ENCODE measurements at regions not wholly inside any gene's neighbourhood (a gene's known extent, or its start where the extent isn't known, plus 50 kb on each side); places are given as distances from the start of the nearest gene placed in this dataset.

DNA sequence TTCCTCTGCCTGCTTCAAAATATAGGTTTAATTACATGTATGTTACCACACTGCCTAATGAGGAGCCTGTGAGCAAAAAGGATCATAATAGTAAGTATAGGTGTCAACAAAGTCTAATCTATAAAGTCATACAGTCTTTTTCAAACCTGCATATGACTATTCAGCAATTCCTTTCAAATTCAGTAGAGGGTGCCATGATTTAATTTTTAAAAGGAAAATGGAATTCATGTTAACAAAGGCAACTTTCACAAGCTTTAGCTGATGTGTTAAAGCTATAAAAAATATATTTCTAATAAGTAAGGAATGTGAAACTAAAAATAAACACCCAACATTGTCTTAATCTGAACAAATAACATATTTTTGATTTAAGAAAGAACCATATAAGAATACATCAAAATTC, 52.1 kb downstream of the MPP7 start:
- H3K27ac ChIP-seq, result no peak overlapping the region
- DNase-seq (ENCODE audit: low read depth, low spot score), result no peak

DNA sequence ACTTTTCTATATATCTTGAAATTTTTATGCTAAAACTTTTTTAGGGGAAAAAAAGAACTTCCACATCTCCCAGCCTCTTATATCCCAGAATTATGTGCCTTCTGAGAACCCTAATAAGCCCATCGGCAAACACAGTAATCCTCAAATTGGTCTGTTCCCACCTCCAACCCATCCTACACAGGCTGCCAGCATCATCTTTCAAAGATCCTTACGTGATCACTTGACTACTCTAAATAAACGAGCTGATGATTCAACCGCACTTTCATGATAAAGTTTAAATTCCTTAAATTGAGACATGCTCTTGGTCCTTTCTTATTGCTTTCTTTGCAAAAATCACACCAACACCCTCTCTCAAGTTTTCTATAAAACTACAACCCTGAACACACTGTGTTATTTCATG, 52.5 kb downstream of the MPP7 start:
- no peak overlapping the region for H3K27ac ChIP-seq
- DNase-seq (ENCODE audit: low read depth, low spot score), result no peak

DNA sequence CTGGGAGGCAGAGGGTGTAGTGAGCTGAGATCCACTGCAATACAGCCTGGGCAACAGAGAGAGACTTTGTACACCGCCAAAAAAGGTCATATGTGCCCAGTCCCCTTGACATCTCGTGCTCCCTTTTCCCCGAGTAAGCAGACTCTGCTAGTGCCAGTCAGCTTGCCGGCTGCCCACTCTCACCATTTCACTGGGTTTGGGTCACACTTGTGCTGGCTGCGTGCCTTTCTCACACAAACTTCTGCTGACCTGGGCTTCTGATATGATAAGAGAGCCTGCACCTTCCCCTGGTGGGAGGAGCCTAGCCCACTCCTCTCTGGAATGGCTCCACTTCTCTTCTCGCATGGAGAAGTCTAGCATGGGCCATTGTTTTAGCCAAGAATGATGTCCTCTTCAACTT, 53.4 kb downstream of the MPP7 start:
- no peak for DNase-seq (ENCODE audit: low read depth, low spot score)
- no peak overlapping the region for H3K27ac ChIP-seq

DNA sequence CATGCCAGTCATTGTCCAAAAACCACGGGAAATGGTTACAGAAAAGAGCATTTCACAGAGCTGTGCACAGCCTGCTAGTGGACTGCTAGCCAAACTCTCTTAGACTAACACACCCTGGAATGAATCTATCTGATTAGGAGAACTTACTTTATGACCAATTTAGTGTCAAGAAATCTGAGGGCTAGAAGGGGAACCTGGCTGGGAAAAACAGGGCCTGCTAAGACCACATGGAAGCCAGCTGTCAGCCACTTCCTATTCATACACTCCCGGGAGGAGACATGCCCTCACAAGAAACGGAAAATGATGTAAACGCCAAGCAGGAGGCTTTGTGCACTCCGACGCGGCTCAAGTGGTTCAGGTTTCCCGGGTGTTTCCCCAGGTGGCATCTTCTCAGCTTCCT, 54.8 kb downstream of the MPP7 start:
- H3K27ac ChIP-seq, result peak overlapping the region; percentile 68
- DNase-seq (ENCODE audit: low read depth, low spot score), result peak; percentile 51

DNA sequence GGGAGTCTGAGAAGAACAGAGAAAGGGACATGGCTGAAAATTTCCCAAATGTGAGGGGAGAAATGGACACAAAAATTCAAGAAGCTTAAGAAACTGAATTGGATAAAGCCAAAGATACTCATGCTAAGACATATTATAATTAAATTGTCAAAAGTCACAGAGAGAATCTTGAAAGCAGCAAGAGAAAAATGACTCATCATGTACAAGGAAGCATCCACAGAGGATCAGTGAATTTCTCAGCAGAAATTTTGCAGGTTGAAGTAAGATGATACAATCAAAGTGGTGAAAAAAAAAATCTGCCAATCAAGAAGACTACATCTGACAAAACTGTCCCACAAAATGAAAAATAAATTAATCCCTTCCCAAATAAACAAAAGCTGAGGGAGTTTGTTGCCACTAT, 56.8 kb downstream of the MPP7 start:
- H3K27ac ChIP-seq, result no peak overlapping the region
- no peak for DNase-seq (ENCODE audit: low read depth, low spot score)

DNA sequence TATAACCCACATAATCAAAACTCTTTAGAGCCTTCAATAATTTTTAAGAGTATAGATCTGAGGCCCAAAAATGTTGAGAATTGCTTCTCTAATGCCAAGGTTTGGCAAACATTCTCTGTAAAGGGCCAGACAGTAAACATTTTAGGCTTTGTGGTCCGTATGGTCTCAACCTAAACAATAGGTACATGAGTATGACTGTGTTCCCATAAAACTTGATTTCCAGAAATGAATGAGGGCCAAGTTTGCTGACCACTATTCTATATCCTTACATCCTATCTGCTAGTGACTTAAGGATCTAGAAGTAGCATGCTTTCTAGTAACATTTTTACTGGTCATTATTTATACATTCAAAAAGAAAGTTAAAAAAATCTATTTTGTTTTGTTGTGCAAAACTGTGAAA, 58.9 kb downstream of the MPP7 start:
- no peak overlapping the region for H3K27ac ChIP-seq
- no peak for DNase-seq (ENCODE audit: low read depth, low spot score)

DNA sequence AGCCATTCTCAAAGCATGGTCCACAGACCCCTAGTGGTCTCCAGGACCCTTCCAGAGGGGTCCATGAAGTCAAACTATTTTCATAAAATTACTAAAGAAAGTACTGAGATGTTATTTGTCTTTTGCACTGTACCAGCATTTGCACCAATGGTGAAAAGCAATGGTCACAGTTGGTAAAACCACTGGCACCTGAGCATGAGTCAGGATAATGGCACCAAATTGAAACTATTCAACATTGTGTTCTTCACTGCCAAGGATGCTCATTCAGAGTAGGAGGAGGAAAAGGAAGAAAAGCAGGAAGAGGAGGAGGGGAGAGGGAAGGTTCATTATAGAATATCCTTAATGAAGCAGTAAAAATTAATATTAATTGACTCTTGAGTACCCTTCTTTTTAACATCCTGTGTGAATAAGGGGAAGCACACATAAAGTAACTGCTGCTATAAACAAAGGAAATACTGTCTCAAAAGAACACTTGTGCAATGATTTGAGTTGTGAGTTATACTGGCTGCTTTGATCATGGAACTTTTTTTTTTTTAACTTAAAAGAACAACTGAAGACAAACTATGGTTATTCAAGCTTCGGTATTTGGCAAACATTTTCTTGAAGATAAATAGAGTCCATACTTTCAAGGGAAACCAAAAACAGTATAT, 60.2 kb downstream of the MPP7 start:
- no peak overlapping the region for H3K27ac ChIP-seq
- DNase-seq (ENCODE audit: low read depth, low spot score), result no peak

DNA sequence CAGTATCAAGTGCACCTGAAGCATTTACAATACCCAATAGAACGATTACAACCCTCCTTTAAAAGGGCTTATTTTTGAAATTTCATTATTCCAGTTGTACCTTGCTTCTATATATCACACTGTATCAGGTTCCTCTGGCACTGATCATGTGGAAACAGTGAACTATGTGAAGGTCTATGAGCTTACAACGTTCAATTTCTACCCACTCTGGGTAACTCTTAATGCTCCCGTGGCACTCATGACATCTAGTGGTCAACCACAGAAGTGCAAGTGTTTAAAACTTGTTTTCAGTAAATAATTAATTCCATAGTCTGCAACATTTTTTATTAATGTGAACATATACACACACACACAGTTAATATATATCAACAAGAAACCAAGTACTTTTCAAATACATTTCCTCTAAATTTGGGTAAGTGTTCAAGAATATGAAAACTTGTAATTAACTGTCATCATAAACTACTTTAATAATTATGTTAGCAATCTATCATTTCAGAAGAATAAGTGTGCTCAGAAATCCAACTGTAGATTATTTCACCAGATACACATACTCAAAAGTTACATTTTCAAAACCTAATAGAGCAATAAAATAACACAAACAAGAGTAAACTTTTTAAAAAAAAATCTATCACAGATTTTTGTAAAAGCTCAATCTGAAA, 61.0 kb downstream of the MPP7 start:
- no peak overlapping the region for H3K27ac ChIP-seq
- no peak for DNase-seq (ENCODE audit: low read depth, low spot score)

DNA sequence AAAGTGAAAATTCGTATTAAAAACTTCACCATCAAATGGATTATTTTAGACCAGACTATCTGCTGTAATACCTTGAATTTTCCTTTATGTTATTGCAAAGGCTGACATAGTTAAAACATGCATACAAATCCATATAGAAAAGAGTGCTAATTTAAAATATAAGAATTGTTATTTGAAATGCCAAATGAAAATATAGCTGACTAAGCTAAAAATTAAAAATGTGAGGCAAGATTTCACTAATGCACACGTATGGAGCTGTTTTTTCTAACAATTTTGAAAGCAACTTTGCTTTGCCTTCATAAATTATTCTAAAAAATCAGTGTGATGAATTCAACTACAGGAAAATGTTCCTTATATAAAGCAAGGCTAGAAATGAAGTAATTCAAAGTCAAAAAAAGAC, 62.5 kb downstream of the MPP7 start:
- no peak overlapping the region for H3K27ac ChIP-seq
- DNase-seq (ENCODE audit: low read depth, low spot score), result no peak

DNA sequence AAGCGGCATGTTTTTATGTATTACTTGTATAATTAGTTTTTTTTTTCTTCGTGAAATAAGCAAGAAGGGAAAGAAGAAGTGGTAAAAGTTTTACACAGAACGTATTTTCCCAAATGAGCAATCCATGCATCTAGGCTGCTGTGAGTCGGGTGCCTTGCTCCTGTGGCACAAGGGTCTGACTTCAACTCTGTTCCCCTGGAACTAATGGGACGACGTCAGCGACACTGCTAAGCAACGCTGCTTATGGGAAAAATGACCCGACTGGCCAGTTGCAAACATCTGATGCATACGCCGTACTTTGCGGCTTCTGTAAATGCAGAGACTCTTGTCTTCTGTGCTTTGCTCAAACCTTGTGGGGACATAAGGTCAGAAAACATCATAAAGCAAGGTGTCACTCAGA, 66.3 kb downstream of the MPP7 start:
- no peak overlapping the region for H3K27ac ChIP-seq
- no peak for DNase-seq (ENCODE audit: low read depth, low spot score)

DNA sequence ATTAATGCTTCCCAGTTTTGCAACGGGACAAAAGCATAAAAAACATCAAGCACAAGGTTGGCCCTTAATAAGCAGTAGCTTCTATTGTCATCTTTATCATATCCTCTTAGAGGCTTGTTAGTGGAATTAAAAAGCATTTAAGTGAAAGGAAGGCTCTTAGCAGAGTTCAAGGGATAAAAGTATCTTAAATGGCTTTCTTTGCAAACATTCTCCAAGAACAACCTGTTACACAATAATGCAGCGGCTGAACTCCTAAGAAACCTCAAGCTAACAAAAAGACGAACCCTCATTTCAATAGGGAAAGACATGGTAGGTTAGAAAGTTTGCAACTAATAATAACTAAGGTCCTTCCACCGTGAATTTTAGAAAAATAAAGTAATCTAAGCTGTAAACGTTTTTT, 82.1 kb downstream of the MPP7 start:
- DNase-seq (ENCODE audit: low read depth, low spot score), result no peak
- no peak overlapping the region for H3K27ac ChIP-seq

DNA sequence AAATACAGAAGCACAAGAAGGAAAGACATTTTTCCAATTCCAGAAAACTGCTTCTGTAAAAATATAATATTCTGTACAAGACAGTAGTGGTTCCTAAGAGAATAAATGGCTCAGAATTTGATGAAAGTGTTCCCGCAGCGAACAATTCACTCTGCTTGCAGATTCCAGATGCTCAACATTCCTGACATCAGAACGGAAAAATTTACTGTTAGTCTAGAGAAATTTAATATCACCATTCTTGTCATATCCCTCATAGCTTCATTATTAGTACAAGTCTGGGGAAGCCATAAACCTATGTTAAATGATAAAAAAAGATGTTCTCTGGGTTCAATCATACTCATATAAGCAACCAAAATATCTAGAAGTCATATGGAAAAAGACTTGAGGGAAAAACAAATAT, 83.6 kb downstream of the MPP7 start:
- no peak for DNase-seq (ENCODE audit: low read depth, low spot score)
- H3K27ac ChIP-seq, result no peak overlapping the region

DNA sequence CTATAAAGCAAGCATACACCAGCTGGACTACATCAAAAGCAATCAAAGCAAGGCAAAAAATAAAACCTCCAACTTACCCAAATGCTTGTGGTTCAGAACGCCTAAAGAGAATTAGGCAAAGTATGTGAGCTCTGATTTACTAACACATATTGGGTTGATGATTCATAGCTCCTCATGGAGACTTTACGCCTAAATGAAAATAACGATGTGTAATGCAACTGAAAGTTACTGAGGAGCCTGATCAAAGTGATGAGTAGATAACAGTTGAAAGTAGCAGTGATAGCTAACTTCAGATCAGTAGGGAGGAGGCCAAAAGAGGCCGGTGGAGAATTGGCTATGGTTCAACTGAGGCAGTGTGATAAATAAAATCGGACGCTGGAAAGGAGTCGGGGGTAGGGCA, 85.0 kb downstream of the MPP7 start:
- DNase-seq (ENCODE audit: low read depth, low spot score), result peak; percentile 37
- H3K27ac ChIP-seq, result no peak overlapping the region

DNA sequence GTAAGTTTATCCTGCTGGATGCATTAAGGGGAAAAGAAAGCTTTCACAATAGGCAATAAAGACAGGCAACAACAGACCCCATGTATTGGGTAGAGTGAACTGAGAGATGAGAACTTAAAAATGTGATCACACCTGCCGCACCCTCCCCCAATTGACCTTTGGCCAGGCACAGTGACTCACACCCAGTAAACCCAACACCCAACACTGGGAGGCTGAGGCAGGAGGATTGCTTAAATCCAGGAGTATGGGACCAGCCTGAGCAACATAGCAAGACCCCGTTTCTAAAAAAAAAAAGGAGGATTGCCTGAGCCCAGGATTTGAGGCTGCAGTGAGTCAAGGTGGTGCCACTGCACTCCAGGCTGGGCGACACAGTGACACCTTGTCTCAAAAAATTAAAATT, 86.9 kb downstream of the MPP7 start:
- no peak for DNase-seq (ENCODE audit: low read depth, low spot score)
- no peak overlapping the region for H3K27ac ChIP-seq

DNA sequence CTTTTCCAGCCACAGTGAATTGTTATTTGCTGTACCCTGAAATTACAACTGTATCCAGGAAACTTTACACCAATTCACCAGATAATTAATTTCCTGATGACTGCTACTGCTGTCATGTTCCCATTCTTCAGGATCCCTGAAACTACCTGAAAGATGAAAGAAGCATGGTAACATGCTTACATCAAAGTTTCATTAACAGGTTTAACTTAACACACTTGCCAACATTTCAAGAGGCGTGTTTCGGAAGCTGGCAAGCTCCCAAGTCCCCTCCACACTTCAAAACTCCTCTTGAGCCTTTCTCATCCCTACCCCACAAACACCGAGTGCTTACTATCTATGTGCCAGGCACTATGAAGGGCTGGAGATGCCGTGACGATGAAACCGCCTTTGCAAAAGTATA, 88.6 kb downstream of the MPP7 start:
- peak overlapping the region; percentile 16 for H3K27ac ChIP-seq
- DNase-seq (ENCODE audit: low read depth, low spot score), result no peak

DNA sequence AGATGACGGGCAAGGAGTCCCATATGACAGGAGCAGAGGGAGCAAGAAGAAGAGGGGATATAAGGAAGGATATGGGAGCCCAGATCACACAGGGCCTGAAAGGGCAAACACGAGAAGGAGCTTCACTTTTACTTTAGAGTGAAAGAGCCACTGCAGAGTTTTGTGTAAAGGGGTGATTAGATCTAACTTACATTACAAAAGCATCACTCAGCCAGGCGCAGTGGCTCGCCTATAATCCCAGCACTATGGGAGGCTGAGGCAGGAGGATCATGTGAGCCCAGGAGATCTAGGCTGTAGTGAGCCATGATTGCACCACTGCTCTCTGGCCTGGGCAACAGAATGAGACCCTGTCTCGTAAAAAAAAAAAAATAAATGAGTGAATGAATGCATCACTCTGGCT, 91.1 kb downstream of the MPP7 start:
- no peak for DNase-seq (ENCODE audit: low read depth, low spot score)
- H3K27ac ChIP-seq, result no peak overlapping the region

DNA sequence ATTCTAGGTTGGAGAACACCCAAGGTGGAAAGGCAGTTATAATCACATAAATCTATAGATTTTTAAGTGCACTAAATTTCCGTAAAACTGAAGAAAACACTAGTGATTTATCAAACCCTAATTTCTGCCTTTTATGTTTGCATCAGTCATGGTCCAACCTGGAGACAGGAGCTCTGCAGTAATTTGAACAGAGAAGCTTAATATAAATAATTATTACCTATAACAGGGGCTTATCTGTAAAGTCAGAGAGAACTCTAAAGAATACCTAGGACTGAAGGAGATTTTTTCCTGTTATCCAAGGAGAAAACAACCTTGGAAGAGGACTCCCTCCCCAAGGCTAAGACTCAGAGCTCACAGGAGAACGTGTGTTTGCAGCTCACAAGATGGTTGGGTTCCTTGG, 95.1 kb downstream of the MPP7 start:
- DNase-seq (ENCODE audit: low read depth, low spot score), result no peak
- no peak overlapping the region for H3K27ac ChIP-seq

DNA sequence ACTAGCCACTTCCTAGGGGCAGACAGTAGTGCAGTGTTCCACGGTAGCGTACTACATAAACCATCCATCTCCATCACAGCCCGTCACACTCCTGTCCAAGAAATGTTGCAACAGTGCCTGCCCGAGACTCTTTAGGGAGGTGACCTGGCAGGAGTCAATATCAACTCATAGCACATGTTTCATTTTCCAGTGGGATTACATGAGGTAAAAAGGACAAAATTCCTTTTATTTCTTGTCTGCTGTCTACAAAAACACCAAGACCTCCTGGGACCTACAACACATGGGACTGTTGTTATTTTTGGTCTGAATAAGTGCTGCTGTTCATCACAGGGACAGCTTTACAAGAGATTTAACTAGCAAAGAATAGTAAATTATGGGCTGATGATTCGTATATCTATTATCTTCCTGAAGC, 99.9 kb downstream of the MPP7 start:
- H3K27ac ChIP-seq, result no peak overlapping the region
- DNase-seq (ENCODE audit: low read depth, low spot score), result no peak

DNA sequence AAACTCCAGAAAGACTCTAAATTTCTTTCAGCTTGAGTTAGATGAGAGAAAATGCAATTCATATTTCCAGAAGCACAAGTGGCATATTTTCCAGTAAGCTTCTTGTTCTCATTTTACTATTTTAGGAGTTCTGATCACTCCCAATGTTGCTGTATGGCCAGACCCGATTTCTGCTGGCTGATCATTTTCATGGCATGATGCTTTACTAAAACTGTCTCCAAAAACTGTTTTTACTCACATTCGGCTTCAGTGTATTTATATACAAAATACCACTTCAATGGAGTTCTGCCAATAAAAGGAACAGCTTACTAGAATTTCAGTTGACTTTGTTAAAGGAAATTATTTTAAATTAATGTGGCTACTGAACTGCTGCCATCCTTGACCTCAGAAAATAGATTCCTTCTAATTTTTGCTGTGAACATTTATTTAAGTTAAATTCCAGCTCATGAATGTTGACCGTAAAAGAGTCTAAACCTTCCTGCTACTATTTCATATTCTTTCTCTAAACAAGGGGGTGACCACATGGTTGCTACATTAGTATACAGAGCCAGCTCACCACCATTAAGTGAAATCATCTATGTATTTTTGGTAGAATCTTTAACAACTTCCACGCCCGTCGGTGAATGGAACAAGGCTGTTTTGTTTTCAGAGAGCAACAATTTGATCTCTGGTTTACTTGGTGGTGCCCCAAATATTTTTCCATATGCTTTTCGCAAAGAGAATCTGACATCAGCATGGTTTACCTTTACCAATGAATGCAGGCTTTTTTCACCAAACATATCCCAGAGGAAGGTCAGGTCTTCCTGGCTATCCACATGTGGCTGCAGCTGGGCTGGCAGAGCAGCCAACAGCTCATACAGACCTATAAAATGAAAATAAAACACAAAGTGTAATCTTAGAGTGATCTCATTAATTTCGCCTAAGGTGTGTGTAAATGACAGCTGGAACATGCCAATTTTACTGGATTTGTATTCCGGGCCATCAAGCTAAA, 101.2 kb downstream of the MPP7 start:
- DNase-seq (ENCODE audit: low read depth, low spot score), result no peak
- no peak overlapping the region for H3K27ac ChIP-seq

DNA sequence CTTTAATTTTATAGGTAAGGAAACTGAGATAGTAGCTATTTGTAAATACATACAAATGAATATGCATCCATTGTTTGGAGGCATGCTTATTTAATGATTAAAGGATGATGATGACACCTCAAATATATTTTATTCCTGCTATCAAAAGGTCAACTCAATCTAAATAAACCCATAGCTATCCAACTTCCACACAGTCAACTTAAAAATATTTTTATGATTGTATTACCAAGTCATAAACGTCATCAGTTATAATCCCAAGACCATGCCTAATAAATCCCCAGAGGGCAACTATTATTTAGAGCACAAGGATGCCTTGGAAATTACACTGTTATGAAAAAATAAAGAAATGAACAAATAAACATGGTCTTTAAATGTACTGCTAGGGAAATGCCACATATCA, 102.1 kb downstream of the MPP7 start:
- H3K27ac ChIP-seq, result no peak overlapping the region
- DNase-seq (ENCODE audit: low read depth, low spot score), result no peak

DNA sequence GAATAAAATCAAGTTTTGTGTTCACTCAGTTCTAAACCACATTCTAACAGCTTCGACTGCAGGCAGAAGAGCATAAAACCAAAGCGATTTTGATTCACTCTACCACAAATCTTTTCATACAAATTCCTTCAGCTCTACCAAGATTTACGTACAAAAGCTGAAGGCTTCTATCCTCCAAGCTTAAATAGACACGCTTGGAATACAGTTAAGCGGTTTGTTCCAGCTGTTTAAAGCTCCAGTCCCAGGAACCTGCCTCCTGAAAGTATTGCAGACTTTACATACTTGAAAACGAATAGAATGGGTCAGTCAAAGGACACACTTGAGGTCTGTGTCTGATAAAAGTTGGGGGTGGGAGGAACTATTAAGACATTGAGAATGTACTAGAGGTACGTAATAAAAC, 102.9 kb downstream of the MPP7 start:
- no peak for DNase-seq (ENCODE audit: low read depth, low spot score)
- no peak overlapping the region for H3K27ac ChIP-seq

All from epithelial cell of prostate (primary cell).